ENCODE measurements at regions not wholly inside any gene's neighbourhood (a gene's known extent, or its start where the extent isn't known, plus 50 kb on each side); places are given as distances from the start of the nearest gene placed in this dataset.

DNA sequence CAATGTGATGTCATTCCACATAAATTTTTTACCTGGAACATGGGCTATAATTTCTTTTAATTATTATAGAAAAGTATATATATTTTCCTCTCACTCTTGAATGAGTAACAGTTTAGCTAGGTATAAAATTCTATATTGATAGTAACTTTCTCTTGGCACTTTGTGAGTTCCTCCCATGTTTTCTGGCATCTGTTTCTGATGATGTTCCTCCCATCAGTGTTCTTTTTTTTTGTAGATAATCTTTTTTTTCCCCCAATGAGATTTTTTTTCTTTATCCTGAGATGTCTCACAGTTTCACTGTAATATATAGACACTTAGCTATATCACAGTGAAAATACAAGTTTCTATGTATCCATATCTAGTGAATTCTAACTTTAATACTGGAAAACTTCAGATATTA is 75.2 kb downstream of the IER5 start:
- no peak overlapping the region for H3K27ac ChIP-seq
- no peak for DNase-seq
- no peaks in the 10 kb centered on the region for H3K27me3 ChIP-seq (ENCODE audit: insufficient read depth, low read depth, severe bottlenecking)
- no peaks in the 10 kb centered on the region for H3K9me3 ChIP-seq (ENCODE audit: severe bottlenecking)
- H3K4me3 ChIP-seq (ENCODE audit: low read depth, low read length) = no peak overlapping the region
- TF ChIP-seq, protein P1, sequence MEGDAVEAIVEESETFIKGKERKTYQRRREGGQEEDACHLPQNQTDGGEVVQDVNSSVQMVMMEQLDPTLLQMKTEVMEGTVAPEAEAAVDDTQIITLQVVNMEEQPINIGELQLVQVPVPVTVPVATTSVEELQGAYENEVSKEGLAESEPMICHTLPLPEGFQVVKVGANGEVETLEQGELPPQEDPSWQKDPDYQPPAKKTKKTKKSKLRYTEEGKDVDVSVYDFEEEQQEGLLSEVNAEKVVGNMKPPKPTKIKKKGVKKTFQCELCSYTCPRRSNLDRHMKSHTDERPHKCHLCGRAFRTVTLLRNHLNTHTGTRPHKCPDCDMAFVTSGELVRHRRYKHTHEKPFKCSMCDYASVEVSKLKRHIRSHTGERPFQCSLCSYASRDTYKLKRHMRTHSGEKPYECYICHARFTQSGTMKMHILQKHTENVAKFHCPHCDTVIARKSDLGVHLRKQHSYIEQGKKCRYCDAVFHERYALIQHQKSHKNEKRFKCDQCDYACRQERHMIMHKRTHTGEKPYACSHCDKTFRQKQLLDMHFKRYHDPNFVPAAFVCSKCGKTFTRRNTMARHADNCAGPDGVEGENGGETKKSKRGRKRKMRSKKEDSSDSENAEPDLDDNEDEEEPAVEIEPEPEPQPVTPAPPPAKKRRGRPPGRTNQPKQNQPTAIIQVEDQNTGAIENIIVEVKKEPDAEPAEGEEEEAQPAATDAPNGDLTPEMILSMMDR (IDR thresholded peaks at IDR 0.05; ENCODE audit: low read depth, low read length) = no peak
- no peaks in the 10 kb centered on the region for H3K36me3 ChIP-seq

DNA sequence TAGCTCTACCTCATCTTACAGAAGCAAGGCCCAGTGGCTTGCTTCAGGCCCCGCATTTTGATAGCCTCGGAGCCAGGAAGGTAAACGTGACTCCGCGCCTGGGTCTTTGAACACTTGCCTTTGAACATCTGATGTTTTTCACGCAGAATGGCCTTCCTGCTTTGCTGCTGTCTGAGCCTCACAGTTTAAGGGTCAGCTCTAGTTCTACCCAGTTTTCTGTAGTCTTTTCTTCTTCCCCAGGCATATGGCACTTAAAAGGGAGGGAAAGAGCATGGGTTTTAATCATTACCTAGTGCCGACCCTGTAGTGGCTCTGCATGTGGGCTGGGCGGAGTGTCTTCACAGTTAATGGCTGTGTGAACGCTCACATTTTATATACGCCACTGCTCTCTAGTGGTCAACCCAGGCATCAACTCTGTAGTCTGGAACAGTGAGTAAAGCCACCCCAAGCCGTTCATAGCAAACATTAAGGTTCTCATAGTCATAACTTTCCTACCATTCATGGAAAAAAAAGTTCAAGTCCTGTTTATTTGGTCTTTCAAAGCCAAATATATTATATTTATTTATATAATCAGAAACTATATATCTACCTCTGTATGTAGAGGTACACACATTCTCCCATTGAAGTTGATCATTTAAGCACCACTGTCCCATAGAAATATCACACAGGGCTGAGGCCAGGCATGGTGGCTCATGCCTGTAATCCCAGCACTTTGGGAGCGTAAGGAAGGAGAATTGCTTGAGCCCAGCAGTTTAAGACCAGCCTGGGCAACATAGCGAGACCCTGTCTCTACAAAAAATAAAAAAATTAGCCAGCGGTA is 78.1 kb downstream of the IER5 start:
- Histone ChIP-seq H3K4me3 (ENCODE audit: low read depth, low read length) (no peak overlapping the region), H3K9me3 (ENCODE audit: severe bottlenecking) (no peaks in the 10 kb centered on the region), H3K36me3 (no peaks in the 10 kb centered on the region), H3K27ac (0 out of 2 replicates have a peak overlapping the region, but pooled peaks have one; percentile 28), H3K27me3 (ENCODE audit: insufficient read depth, low read depth, severe bottlenecking) (no peaks in the 10 kb centered on the region)
- TF ChIP-seq, protein P1 (IDR thresholded peaks at IDR 0.05; ENCODE audit: low read depth, low read length) = peak; percentile 61
- peak; percentile 69 for DNase-seq

DNA sequence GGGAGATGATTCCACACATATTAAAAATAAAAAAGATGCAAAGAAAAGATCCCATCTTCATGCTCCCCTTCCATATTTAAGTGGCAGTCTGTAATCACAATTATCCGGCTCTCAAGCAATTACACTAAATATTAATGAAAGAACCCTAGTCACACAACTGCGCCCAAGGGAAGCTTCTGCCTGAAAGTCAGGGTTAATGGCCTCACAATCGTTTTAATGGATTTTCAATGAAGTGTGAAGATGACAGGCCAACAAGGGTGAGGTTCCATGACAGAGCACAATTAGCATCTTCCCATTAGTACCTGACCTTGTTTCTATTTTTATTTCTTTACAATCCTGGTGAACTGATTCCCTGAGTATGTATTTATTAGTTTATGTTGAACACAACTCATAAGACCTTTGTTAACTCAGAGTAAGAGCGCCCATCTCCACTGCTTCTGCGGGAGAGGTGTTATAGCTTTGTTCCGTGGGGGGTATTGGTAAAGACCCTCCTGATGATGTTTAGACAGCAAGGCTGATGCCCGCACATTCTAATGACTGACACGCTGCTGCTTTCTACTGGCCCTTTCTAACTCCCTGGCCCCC is 80.9 kb downstream of the IER5 start:
- H3K36me3 ChIP-seq = no peaks in the 10 kb centered on the region
- H3K27ac ChIP-seq = no peak overlapping the region
- TF ChIP-seq, protein P1 (IDR thresholded peaks at IDR 0.05; ENCODE audit: low read depth, low read length) = no peak
- no peak overlapping the region for H3K4me3 ChIP-seq (ENCODE audit: low read depth, low read length)
- no peaks in the 10 kb centered on the region for H3K9me3 ChIP-seq (ENCODE audit: severe bottlenecking)
- no peak for DNase-seq
- no peaks in the 10 kb centered on the region for H3K27me3 ChIP-seq (ENCODE audit: insufficient read depth, low read depth, severe bottlenecking)

- DNase-seq = no peak
- H3K27me3 ChIP-seq (ENCODE audit: insufficient read depth, low read depth, severe bottlenecking) = no peaks in the 10 kb centered on the region
- no peaks in the 10 kb centered on the region for H3K36me3 ChIP-seq
- no peak overlapping the region for H3K4me3 ChIP-seq (ENCODE audit: low read depth, low read length)
- no peak overlapping the region for H3K27ac ChIP-seq
- TF ChIP-seq, protein P1 (IDR thresholded peaks at IDR 0.05; ENCODE audit: low read depth, low read length) = no peak
- H3K9me3 ChIP-seq (ENCODE audit: severe bottlenecking) = no peaks in the 10 kb centered on the region
Measured at GRCh38 chr1:181170194-181170593, 81.7 kb downstream of the IER5 start.

- H3K36me3 ChIP-seq = no peaks in the 10 kb centered on the region
- no peaks in the 10 kb centered on the region for H3K27me3 ChIP-seq (ENCODE audit: insufficient read depth, low read depth, severe bottlenecking)
- no peak for DNase-seq
- H3K4me3 ChIP-seq (ENCODE audit: low read depth, low read length) = no peak overlapping the region
- no peaks in the 10 kb centered on the region for H3K9me3 ChIP-seq (ENCODE audit: severe bottlenecking)
- TF ChIP-seq, protein P1 (IDR thresholded peaks at IDR 0.05; ENCODE audit: low read depth, low read length) = no peak
- no peak overlapping the region for H3K27ac ChIP-seq
Measured at GRCh38 chr1:181172082-181172481, 83.6 kb downstream of the IER5 start.
